GM19467 (cell line): ENCODE measurements at regions not wholly inside any gene's neighbourhood (a gene's known extent, or its start where the extent isn't known, plus 50 kb on each side); places are given as distances from the start of the nearest gene placed in this dataset.
"Not testable (repeated sequence)": the region's sequence is repeated elsewhere in the genome, so short reads cannot be mapped to it uniquely, and the experiment has no call there.

Experiments used
- ATAC-seq: cut with Tn5 transposase; IDR thresholded peaks from one replicate; pipeline ENCODE4 v1.9.1; 2021; ENCODE audit warnings: mild to moderate bottlenecking, moderate library complexity; ENCODE audit not compliant: unreplicated experiment

DNA sequence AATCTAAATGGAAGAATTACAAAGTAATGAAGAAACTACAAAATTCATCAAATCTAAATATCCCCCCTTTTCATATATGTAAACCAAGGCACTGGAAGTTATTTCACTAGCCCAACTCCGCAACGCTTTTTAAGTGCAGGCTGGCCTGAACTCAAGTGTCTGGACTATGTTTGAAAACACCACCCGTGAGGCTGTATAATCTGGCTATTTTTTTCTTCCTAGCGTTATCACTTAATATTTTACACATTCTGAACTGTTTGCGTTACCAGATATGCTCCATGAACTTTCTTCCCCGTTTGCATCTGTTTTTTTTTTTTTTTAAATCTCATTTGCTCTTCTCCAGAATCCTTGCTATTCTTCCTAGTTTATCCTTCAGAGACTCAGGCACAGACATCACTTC, 619.5 kb upstream of the CBLB start:
- ATAC-seq = no peak

DNA sequence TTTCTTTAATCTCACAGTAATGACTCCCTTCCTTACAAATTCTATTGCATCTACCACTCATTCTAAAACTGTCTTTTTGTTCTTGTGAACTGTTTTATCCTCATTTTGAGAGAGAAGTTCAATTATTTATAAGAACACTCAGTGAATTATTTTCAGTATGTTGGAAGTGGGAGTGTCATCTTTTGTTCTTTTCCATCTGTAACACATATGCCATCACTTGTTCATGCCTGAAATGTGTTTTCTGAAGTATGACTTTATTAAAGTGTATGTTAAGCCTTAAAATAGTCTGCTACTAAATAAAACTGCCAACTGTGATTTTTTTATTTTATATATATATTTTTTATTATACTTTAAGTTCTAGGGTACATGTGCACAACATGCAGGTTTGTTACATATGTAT, 623.0 kb upstream of the CBLB start:
- ATAC-seq = no peak

DNA sequence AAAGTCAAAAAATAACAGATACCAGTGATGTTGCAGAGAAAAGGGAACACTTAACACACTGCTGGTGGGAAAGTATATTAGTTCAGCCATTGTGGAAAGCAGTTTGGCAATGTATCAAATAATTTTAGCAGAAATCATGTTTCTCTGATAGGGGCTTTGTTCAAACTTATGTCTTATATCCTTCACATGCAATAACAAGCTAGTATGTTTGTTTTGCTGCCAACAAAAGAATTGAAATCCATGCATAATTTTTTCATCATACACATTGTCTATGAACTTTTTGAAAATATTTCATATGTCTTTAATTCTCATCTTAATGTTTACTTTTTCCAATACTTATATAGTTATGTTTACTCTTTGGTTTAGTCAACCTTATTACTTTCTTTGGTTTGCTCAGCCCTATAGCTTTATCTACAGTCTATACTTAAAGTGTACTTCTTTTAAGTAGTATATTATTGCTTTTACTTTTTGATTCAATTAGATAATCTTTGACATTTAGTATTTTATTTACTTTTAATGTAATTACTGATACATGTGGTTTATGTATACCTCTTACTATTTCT, 639.6 kb upstream of the CBLB start:
- ATAC-seq = no peak

DNA sequence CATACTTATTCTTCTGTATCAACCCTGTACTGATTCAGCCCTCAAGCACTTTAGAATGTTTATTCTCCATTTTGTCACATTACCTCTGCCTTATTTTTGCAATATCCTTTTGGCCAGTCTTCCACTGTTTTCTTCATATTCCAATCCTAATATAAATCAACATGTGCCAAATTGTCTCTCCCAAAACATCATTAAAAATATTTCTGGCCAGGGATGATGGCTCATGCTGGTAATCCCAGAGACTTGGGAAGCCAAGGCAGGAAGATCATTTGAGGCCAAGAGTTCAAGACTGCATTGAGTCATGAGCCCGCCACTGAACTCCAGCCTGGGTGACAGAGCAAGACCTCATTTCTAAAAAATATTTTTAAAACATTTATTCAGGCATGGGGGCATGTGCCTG, 641.4 kb upstream of the CBLB start:
- no peak for ATAC-seq

DNA sequence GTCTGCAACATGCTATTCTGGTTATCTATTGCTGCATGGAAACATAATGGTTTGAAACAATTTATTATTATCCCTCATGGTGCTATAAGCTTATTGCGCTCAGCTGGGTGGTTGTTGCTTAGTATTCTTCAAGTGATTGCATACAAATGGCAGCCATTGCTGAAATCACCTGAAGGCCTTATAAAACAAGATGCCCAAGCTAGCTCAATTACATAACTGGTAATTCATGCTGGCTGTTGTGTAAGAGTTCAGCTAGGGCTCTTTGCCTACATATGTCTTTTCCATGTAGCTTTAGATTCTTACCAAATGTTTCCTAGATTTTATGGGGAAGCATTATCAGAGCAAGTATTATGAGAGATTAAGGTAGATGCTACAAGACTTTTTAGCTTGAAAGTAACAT, 644.0 kb upstream of the CBLB start:
- no peak for ATAC-seq

DNA sequence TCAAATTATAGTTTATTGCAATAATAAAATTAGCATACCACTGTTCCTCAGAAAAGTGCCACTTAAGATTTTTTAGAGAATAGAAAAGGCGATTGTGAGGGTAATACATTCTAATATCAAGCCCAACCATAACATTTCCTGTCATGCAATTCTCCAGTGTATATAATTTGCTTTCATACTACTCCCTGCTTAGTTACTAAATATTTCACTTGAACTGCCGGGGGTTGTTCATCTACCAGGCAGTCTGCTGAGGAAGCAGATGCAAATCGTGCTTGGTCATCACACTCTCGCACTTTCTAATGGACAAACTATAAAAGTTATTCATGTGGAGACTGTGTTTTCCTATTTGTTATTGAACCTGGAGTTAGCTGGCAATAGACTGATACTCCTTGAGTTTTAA, 645.6 kb upstream of the CBLB start:
- peak; percentile 66 for ATAC-seq

DNA sequence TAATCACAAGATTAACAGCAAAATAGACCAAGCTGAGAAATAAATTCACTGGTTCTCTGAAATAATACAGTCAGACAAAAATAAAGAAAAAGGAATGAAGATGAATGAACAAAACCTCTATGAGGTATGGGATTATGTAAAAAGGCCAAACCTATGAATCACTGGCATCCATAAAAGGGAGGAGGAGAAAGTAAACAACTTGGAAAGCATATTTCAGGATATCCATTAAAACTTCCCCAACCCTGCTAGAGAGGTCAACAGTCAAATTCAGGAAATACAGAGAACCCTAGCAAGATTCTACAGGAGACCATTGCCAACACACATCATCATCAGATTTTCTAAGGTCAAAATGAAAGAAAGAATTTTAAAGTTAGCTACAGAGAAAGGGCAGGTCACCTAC, 649.7 kb upstream of the CBLB start:
- ATAC-seq = no peak

DNA sequence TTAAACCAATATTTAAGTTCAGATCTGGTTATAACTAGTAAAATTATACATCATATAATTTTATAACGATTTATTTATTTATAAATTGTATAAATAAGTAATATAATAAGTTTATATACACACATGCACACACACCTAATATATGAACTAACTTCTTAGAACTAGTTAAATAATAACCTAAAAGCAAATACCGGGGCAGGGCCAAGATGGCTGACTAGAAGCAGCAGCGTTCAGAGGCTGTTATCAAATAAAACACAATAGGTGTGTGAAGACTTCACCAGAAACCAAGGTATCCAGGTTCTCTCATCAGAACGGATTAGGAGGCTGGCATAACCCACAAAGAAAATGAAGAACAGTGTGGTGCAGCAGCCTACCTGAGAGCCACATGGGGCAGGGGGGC, 653.6 kb upstream of the CBLB start:
- ATAC-seq = no peak

DNA sequence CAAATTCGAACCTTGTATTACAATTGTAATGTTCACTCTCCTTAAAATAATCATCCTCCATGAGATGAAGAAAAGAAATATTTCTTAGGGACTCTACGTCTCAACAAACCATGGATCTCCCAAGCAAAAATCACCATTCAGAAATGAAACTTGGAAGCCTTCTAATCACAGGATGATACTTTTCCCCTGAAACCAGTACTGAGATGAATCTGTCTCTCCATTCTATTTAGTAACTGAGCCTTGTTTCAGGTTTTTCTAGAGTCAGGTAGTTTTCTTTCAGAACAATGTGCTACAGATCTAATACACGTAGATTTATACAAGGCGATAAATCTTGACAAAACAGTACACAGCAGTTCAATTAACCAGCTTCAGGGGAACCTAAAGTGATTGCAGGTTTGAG, 660.1 kb upstream of the CBLB start:
- ATAC-seq = no peak

DNA sequence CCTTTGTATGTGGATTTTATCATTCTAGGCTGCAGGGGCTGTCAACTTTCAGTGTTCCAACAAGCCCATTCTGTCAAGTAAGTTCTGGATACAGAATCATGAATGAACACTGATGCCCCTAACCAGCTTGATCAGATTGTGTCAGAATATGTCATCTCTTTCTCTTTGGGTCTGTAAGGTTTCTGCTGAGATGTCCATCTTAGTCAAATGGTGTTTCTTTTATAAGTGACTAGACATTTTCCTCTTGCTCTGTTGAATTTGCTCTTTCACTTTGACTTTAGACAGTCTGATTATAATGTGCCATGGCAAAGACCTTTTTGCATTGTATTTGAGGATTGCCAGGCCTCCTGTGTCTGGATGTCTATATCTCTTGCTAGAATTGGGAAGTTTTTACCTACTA, 660.9 kb upstream of the CBLB start:
- ATAC-seq = no peak

DNA sequence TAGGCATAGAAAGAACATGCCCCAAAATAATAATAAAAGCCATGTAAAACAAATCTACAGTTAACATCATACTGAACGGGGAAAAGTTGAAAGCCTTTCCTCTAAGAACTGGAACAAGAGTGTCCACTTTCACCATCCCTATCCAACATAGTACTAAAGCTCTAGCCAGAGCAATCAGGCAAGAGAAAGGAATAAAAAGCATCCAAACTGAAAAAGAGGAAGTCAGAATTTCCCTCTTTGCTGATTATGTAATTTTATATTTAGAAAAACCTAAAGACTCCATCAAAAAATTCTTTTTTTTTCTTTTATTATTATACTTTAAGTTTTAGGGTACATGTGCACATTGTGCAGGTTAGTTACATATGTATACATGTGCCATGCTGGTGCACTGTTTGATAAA, 661.6 kb upstream of the CBLB start:
- no peak for ATAC-seq

DNA sequence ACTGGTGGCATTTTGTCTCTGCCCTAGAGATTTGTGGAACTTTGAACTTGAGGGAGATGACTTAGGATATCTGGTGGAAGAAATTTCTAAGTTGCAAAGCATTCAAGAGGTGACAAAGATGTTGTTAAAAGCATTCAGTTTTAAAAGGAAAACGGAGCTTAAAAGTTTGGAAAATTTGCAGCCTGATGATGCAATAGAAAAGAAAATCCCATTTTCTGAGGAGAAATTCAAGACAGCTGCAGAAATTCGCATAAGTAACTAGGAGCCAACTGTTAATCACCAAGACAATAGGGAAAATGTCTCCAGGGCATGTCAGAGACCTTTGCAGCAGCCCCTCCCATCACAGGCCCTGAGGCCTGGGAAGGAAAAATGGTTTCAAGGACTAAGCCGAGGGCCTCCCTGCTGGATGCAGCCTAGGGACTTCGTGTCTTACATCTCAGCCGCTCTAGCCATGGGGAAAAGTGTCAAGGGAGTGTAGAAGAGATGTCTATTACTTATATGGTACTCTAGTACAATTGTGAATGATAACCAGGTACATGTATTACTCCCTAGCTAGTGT, 663.0 kb upstream of the CBLB start:
- ATAC-seq = not testable (repeated sequence)

DNA sequence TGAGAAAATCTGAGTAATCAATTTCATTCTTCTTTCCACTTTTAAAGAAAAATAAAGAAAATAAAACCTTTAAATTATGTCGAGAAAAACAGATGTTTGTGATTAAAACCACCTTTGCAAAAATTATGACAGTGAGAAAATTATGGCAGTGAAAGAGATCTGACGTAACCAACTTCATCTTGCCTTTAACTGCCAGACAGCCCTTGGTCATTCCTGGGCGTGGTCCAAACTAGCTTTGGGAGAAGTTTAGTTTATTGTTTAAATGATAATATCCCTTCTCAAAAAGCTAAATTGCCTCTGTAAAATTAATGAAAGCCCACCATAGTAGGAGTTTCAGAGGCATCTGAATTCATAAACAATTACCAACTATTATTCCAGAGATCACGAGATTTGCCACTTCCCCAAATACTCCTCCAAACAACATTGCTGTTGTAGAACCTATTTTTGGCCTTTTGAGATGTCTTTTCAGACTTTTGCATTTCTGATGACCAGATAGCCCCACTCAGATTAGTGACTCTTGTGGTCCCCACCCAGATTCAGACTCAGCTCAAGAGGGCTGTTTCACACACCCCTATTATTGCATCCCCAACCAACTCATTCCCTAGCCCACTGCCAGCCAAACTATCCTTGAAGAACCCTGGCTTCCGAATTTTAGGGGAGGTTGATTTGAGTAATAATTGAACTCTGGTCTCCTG, 664.4 kb upstream of the CBLB start:
- ATAC-seq = no peak

DNA sequence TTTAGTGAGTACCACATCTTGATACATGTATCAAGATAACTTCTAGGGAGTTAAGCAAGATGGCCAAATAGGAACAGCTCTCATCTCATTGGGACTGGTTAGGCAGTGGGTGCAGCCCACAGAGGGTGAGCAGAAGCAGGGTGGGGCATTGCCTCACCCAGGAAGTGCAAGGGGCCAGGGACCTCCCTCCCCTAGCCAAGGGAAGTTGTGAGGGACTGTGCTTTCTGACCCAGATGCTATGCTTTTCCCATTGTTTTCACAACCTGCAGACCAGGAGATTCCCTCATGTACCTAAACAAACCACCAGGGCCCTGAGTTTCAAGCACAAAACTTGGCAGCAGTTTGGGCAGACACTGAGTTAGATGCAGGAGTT, 665.0 kb upstream of the CBLB start:
- no peak for ATAC-seq

DNA sequence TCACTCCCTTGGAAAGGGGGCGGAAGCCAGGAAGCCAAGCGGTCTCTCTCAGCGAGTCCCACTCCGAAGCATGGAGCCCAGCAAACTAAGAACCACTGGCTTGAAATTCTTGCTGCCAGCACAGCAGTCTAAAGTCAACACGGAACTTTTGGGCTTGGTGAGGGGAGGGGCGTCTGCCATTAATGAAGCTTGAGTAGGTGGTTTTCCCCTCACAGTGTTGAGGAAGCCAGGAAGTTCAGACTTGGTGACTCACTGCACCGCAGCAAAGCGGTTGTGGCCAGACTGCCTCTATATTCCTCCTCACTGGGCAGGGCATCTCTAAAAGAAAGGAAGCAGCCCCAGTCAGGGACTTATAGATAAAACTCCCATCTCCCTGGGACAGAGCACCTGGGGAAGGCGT, 665.4 kb upstream of the CBLB start:
- ATAC-seq = no peak

DNA sequence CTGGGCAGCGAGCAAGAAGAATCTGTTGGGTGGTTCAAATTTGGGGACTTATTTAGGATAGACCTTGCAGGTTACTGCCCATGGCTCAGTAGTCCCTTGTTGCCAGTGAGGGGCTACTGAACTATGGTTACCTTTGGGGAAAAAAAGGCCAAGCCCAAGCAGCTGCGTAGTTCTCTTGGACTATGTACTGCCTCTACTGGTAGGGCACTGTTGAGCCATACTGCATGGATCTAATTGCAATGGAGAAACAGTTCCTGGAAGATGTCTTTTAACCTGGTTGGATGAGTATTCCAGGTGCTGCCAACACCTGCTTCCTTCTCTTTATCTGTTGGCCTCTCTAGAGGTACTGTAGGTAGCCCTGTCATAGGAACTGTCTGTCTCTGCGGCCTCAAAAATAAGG, 671.9 kb upstream of the CBLB start:
- no peak for ATAC-seq

DNA sequence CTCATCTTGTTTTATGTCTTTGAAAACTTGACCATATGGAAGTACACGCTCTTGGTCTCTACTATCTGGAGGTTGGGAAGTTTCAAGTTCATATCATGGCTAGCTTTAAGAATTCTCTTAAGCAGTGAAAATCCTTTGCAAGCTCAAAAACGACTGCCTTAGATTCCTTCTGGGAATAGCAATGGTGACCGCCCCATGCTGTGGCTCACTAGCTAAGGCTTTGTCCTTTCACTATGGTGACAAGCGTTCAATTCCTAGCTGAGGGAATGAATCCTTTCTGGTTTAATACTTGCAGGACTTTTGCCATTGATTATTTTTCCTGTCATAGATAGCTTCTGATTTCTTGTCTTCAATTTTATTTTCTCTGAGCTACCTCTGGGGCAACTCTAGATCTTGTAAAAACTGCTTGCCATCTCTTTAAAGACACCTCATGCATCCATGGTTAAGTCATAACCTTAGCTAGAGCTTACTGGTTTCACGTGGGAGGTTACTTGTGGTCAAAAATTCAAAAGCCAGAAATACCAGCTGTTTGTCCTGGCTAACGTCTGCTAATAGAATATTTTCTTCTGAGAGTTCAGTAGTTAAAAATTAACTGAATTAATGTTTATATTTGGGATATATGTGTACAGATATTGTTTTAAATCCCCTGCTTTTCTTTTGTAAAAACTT, 673.4 kb upstream of the CBLB start:
- no peak for ATAC-seq

DNA sequence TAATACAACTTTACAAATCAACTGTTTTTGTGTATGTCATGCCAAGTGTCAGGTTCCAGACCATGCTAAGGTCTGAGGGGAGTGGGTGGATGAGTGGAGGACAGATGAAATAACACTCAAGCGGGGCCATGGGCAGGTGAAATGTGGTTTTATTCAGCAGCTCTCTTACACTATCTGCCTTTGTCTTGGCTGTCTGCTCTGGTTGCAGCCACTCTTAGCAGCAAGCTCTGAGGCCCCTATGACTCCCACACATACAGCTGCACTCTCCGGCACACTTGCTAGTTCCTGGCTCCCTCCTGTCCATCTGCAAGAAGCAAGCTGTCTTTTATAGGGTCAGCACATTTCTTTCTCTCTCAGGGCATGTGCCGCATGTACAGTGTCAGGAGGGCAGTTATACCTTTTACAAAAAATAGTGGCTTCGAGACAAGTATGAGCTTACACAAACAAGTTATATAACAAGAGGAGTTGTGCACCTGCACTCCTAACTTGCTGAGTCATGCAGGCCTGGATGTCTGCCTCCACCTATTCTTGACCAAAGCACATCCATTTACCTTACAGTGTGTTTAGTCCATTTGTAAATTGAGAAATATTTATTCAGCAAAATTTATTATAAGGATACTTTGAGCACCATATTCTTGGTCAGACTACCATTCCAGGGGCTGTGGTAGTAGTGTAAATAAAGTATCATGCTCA, 683.7 kb upstream of the CBLB start:
- no peak for ATAC-seq

DNA sequence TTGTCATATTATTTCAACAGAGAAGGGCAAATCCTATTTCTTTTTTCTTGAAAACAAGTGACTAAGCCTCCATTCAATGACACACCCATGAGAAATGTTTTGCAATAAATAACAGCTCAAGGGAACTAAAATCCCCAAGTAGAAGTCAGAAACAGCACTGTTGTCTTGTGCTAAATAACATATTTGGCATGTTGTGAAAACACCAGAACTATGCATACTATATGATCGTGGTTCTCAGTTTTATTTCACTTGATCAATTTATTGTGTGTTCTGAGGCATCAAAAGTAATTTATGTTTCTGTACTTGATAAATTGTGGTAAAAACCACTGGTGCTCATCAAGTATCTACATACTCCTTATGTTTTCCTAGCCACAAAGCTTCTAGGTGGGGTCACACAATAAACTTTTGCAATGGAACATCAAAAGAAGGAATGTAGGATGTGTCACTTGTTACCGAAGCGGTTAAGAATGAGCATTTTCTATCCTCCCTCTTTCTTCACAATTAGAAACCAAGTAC, 691.7 kb upstream of the CBLB start:
- ATAC-seq = no peak

DNA sequence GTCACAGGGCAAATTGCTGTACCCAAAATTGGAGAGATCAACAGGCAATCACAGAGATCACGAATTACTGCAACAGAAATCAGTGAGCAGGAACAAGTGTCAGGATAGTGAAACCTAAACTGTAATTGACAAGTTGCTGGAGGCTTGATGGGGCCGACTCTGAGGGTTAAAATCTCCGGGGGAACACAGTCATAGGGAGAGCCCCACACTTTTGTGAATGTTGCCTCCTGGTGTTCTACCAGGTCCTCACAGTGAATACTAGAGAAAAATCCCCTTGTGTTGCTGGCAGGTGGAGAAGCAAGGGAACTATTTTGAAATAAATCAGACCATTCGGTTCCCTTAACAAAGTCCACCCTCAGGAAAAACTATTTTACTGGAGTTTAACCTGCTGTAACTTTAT, 697.5 kb upstream of the CBLB start:
- peak; percentile 88 for ATAC-seq

DNA sequence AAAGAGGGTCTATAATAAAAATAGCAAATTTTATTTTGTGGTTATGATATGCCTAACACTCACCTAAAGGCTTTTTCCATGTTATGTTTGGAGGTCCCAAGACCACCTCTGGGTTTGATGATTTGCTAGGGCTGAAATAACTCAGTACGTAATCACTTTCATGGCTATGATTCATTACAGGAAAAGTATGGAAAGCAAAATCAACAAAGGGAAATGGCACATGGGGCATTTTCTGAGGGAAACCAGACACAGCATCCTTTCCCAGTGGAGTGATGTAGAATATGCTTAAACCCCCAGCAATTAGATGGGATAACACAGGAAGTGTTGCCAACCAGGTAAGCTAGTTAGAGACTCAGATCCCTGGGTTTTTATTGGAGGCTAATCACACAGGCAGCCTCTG, 701.6 kb upstream of the CBLB start:
- no peak for ATAC-seq

DNA sequence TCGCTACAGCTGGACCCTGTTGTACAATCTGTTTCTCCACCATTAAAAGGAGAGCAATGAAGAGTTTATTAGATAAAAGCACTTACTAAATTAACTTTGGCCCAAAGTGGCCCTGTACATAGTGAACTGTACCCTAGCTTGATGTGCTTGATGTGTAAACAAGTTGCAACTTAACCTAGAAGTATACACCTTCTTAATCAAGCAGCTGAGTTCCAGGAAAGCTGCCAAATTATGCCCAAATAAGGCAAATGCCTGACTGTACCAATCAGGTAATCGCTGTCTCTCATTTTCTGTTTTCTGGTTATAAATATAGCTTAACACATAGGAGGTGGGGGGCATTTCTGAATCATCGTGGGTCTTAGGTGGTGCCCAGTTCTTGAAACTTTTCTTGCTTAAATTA, 704.8 kb upstream of the CBLB start:
- no peak for ATAC-seq
